ENCODE measurements at regions not wholly inside any gene's neighbourhood (a gene's known extent, or its start where the extent isn't known, plus 50 kb on each side); places are given as distances from the start of the nearest gene placed in this dataset.
A peak's percentile ranks its signal among the peaks of the same experiment; 100 is the strongest.

- H3K79me2 ChIP-seq (ENCODE audit: control insufficient read depth, insufficient read depth, low read length): no peaks in the 10 kb centered on the region
- H3K9me3 Mint-ChIP-seq (ENCODE audit: insufficient read depth): no peaks in the 10 kb centered on the region
- H3K27me3 ChIP-seq (replicated peaks in 1 of 4; ENCODE audit: control extremely low read depth in 1 of 4, control insufficient read depth in 3 of 4, insufficient read depth in 4 of 4, low read length in 3 of 4): no peaks in the 10 kb centered on the region
- no peak overlapping the region for H2AFZ ChIP-seq (ENCODE audit: insufficient read depth, low read depth, low read length, poor library complexity, severe bottlenecking)
- H3K4me2 ChIP-seq (replicated peaks; ENCODE audit: low read depth, low read length, poor library complexity, severe bottlenecking): no peak overlapping the region
- no peak overlapping the region for H3K27ac ChIP-seq (ENCODE audit: low read length in 2 of 2)
- no peaks in the 10 kb centered on the region for H4K20me1 ChIP-seq (ENCODE audit: control insufficient read depth, insufficient read depth, low read length, poor library complexity, severe bottlenecking)
- CTCF ChIA-PET: interaction anchor here (0.6 to 1.3 kb wide), 2 partner anchors 11 to 309 kb away, joined by 3 to 4 read pairs; no protein-coding TSS in a partner anchor
- H3K9ac ChIP-seq (ENCODE audit: low read length): no peak overlapping the region
- peak overlapping the region; percentile 17 for H3K4me3 Mint-ChIP-seq
- no peak overlapping the region for H3K4me3 ChIP-seq (ENCODE audit: control extremely low read depth in 1 of 5, extremely low read depth in 1 of 5, insufficient read depth in 1 of 5, low read depth in 2 of 5, low read length in 4 of 5)
- ATAC-seq (ENCODE audit: low read depth): no peak
- peaks cover 12 to 13% of the 10 kb centered on the region in 2 donors for H3K4me1 ChIP-seq (ENCODE audit: control insufficient read depth in 2 of 2, insufficient read depth in 2 of 2, low read length in 2 of 2)
- DNase-seq: no peak
- TF ChIP-seq EZH2 (IDR thresholded peaks at IDR 0.05; ENCODE audit: borderline replicate concordance, insufficient read depth, low read depth, low read length, poor library complexity, severe bottlenecking): no peak
- TF ChIP-seq, protein P1, sequence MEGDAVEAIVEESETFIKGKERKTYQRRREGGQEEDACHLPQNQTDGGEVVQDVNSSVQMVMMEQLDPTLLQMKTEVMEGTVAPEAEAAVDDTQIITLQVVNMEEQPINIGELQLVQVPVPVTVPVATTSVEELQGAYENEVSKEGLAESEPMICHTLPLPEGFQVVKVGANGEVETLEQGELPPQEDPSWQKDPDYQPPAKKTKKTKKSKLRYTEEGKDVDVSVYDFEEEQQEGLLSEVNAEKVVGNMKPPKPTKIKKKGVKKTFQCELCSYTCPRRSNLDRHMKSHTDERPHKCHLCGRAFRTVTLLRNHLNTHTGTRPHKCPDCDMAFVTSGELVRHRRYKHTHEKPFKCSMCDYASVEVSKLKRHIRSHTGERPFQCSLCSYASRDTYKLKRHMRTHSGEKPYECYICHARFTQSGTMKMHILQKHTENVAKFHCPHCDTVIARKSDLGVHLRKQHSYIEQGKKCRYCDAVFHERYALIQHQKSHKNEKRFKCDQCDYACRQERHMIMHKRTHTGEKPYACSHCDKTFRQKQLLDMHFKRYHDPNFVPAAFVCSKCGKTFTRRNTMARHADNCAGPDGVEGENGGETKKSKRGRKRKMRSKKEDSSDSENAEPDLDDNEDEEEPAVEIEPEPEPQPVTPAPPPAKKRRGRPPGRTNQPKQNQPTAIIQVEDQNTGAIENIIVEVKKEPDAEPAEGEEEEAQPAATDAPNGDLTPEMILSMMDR (IDR thresholded peaks at IDR 0.05): no peak
- peaks cover 34% of the 10 kb centered on the region for H3K4me1 Mint-ChIP-seq
- H3K9me3 ChIP-seq (ENCODE audit: control extremely low read depth in 1 of 3, control insufficient read depth in 2 of 3, insufficient read depth in 1 of 3, low read length in 2 of 3): peaks cover 0 to 3% (median 3%) of the 10 kb centered on the region in 3 donors
- no peak overlapping the region for H3K27ac Mint-ChIP-seq
- no peaks in the 10 kb centered on the region for H3K36me3 ChIP-seq (replicated peaks in 1 of 2; ENCODE audit: control extremely low read depth in 1 of 2, control insufficient read depth in 1 of 2, extremely low read depth in 1 of 2, insufficient read depth in 2 of 2, low read length in 1 of 2)
- no peaks in the 10 kb centered on the region for H3K27me3 Mint-ChIP-seq
- intact Hi-C loops (cut with micrococcal nuclease): no loop called here
- POLR2A ChIA-PET: interaction anchor here (0.7 kb wide), 1 partner anchor 689 kb away, joined by 7 read pairs; no protein-coding TSS in a partner anchor
- WGBS (ENCODE audit: insufficient coverage): 100% methylated on average over 1 of the region's 2 CpGs
Measured at GRCh38 chr12:92074889-92075288, 70.8 kb downstream of the BTG1 start.

- CTCF ChIA-PET: no interaction called here
- Histone ChIP-seq H3K4me1 (ENCODE audit: control insufficient read depth in 2 of 2, insufficient read depth in 2 of 2, low read length in 2 of 2) (peaks cover 12 to 13% of the 10 kb centered on the region in 2 donors), H4K20me1 (ENCODE audit: control insufficient read depth, insufficient read depth, low read length, poor library complexity, severe bottlenecking) (no peaks in the 10 kb centered on the region), H3K36me3 (replicated peaks in 1 of 2; ENCODE audit: control extremely low read depth in 1 of 2, control insufficient read depth in 1 of 2, extremely low read depth in 1 of 2, insufficient read depth in 2 of 2, low read length in 1 of 2) (no peaks in the 10 kb centered on the region), H3K4me3 (ENCODE audit: control extremely low read depth in 1 of 5, extremely low read depth in 1 of 5, insufficient read depth in 1 of 5, low read depth in 2 of 5, low read length in 4 of 5) (no peak overlapping the region), H3K4me2 (replicated peaks; ENCODE audit: low read depth, low read length, poor library complexity, severe bottlenecking) (no peak overlapping the region), H3K27ac (ENCODE audit: low read length in 2 of 2) (no peak overlapping the region), H3K9ac (ENCODE audit: low read length) (no peak overlapping the region), H3K79me2 (ENCODE audit: control insufficient read depth, insufficient read depth, low read length) (no peaks in the 10 kb centered on the region), H3K27me3 (replicated peaks in 1 of 4; ENCODE audit: control extremely low read depth in 1 of 4, control insufficient read depth in 3 of 4, insufficient read depth in 4 of 4, low read length in 3 of 4) (no peaks in the 10 kb centered on the region), H3K9me3 (ENCODE audit: control extremely low read depth in 1 of 3, control insufficient read depth in 2 of 3, insufficient read depth in 1 of 3, low read length in 2 of 3) (peaks cover 0 to 3% (median 3%) of the 10 kb centered on the region in 3 donors), H2AFZ (ENCODE audit: insufficient read depth, low read depth, low read length, poor library complexity, severe bottlenecking) (no peak overlapping the region)
- DNase-seq (no peak), ATAC-seq (ENCODE audit: low read depth) (no peak)
- TF ChIP-seq, protein P1 (IDR thresholded peaks at IDR 0.05): no peak
- no peak for TF ChIP-seq EZH2 (IDR thresholded peaks at IDR 0.05; ENCODE audit: borderline replicate concordance, insufficient read depth, low read depth, low read length, poor library complexity, severe bottlenecking)
- no CpG with 5 or more reads among the region's 2 CpGs for WGBS (ENCODE audit: insufficient coverage)
- POLR2A ChIA-PET: no interaction called here
- Mint-ChIP-seq H3K4me1 (peaks cover 31% of the 10 kb centered on the region), H3K27ac (no peak overlapping the region), H3K9me3 (ENCODE audit: insufficient read depth) (no peaks in the 10 kb centered on the region), H3K4me3 (no peak overlapping the region), H3K27me3 (no peaks in the 10 kb centered on the region)
- intact Hi-C loops (cut with micrococcal nuclease): no loop called here
Measured at GRCh38 chr12:92073094-92073493, 72.6 kb downstream of the BTG1 start.
